ENCODE measurements at regions not wholly inside any gene's neighbourhood (a gene's known extent, or its start where the extent isn't known, plus 50 kb on each side); places are given as distances from the start of the nearest gene placed in this dataset.

GRCh38 chr2:190123956-190124355 is 61.4 kb upstream of the MSTN start:
- TF ChIP-seq, protein P1, sequence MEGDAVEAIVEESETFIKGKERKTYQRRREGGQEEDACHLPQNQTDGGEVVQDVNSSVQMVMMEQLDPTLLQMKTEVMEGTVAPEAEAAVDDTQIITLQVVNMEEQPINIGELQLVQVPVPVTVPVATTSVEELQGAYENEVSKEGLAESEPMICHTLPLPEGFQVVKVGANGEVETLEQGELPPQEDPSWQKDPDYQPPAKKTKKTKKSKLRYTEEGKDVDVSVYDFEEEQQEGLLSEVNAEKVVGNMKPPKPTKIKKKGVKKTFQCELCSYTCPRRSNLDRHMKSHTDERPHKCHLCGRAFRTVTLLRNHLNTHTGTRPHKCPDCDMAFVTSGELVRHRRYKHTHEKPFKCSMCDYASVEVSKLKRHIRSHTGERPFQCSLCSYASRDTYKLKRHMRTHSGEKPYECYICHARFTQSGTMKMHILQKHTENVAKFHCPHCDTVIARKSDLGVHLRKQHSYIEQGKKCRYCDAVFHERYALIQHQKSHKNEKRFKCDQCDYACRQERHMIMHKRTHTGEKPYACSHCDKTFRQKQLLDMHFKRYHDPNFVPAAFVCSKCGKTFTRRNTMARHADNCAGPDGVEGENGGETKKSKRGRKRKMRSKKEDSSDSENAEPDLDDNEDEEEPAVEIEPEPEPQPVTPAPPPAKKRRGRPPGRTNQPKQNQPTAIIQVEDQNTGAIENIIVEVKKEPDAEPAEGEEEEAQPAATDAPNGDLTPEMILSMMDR (IDR thresholded peaks at IDR 0.05) = no peak
- TF ChIP-seq POLR2A (IDR thresholded peaks at IDR 0.05) = no peak
